Activated CD4-positive, alpha-beta T cell treated with anti-CD3 and anti-CD28 coated beads for 36 hours (primary cell): ENCODE measurements at regions not wholly inside any gene's neighbourhood (a gene's known extent, or its start where the extent isn't known, plus 50 kb on each side); places are given as distances from the start of the nearest gene placed in this dataset.
"Not testable (repeated sequence)": the region's sequence is repeated elsewhere in the genome, so short reads cannot be mapped to it uniquely, and the experiment has no call there.

Experiments used
- ATAC-seq: fragments of 200-7000 bp; cut with Tn5 transposase; one replicate; pipeline ENCODE4 v1.10.0; 2021; ENCODE audit warnings: mild to moderate bottlenecking, moderate library complexity
- CTCF ChIA-PET: fragments of 350-600 bp; sonication (Branson Sonifier 250); formaldehyde crosslinking; loops from one replicate; lab custom pipeline; 2021; ENCODE audit warnings: antibody characterized with exemption; lab: Charles Lee
- POLR2A ChIA-PET: fragments of 350-600 bp; sonication (Branson Sonifier 250); formaldehyde crosslinking; loops from one replicate; lab custom pipeline; 2021; ENCODE audit warnings: antibody characterized with exemption, inconsistent platforms; lab: Charles Lee
- DNase-seq: peaks from one replicate; pipeline ENCODE4 v3.0.0-alpha.2; 2020
- H3K27ac Mint-ChIP-seq: one replicate; pipeline ENCODE4 v1.8.0; 2021; ENCODE audit warnings: mixed read lengths
- H3K27me3 Mint-ChIP-seq: one replicate; pipeline ENCODE4 v1.8.0; 2021; ENCODE audit warnings: mixed read lengths
- H3K36me3 Mint-ChIP-seq: one replicate; pipeline ENCODE4 v1.8.0; 2021; ENCODE audit warnings: low read depth, mixed read lengths
- H3K4me1 Mint-ChIP-seq: one replicate; pipeline ENCODE4 v1.8.0; 2021; ENCODE audit warnings: mixed read lengths
- H3K4me3 Mint-ChIP-seq: one replicate; pipeline ENCODE4 v1.8.0; 2021; ENCODE audit warnings: mild to moderate bottlenecking, moderate library complexity, mixed read lengths
- H3K9me3 Mint-ChIP-seq: one replicate; pipeline ENCODE4 v1.8.0; 2021; ENCODE audit warnings: low read depth, mixed read lengths
- intact Hi-C, 2 experiments: fragments of 100-400 bp; cut with DNase I in 1 of 2; cut with micrococcal nuclease in 1 of 2; formaldehyde crosslinking; loops; one replicate each; pipeline versions ENCODE4 v1.14.2 to v1.15.1; 2022 to 2024; cut with DNase I, micrococcal nuclease

DNA sequence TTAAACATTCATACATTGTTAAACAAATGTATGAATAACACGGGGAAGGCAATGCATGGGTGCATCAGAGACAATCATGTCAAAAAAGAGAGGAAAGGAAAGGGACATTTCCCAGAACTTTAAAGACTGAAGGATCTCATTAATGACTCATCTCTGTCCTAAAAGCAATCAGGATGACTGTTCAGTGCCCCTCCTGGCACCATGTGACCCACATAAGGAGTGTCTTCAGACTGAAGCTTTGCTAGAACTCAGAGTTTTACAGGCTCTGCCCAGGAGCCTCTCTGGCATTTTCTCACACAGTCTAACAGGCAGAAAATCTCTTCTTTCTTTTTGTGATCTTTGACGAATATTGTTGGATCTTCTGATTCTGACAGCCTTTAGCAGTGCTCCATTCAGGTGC, 315.3 kb downstream of the OTUD1 start:
- ChIA-PET CTCF (no interaction called here), POLR2A (no interaction called here)
- H3K4me3 Mint-ChIP-seq, result no peak overlapping the region
- no peak for ATAC-seq
- DNase-seq, result no peak
- no peak overlapping the region for H3K27ac Mint-ChIP-seq
- no peaks in the 10 kb centered on the region for H3K36me3 Mint-ChIP-seq
- intact Hi-C loops, result no loop called here
- no peaks in the 10 kb centered on the region for H3K4me1 Mint-ChIP-seq
- no peaks in the 10 kb centered on the region for H3K9me3 Mint-ChIP-seq
- H3K27me3 Mint-ChIP-seq, result peaks cover 7% of the 10 kb centered on the region

DNA sequence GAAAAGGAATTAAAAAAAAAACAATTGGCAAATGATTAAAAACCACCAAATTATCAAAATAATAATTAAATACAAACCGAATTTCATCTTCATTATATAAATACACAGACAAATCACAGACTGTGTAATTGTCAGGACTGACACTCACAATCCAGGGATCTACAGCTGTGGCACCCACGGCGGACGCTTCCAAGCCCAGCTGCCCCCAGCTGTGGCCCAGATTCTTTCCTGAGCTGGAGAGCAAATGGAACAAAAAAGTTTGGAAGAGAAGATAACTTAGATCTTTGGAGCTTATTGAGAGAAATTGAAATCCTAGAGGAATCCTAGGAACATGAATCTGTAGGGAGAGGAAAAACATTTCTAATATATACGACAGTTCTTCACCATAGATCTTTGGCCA, 316.1 kb downstream of the OTUD1 start:
- ATAC-seq (no peak), DNase-seq (no peak)
- Mint-ChIP-seq H3K27ac (no peak overlapping the region), H3K9me3 (no peaks in the 10 kb centered on the region), H3K4me3 (no peak overlapping the region), H3K27me3 (peaks cover 7% of the 10 kb centered on the region), H3K36me3 (no peaks in the 10 kb centered on the region), H3K4me1 (no peaks in the 10 kb centered on the region)
- ChIA-PET CTCF (interaction anchor here (0.6 to 0.7 kb wide), 2 partner anchors 60 to 589 kb away, joined by 3 read pairs; no protein-coding TSS in a partner anchor), POLR2A (interaction anchor here (0.7 kb wide), 1 partner anchor 20 kb away, joined by 3 read pairs; no protein-coding TSS in a partner anchor)
- intact Hi-C loops, result no loop called here

DNA sequence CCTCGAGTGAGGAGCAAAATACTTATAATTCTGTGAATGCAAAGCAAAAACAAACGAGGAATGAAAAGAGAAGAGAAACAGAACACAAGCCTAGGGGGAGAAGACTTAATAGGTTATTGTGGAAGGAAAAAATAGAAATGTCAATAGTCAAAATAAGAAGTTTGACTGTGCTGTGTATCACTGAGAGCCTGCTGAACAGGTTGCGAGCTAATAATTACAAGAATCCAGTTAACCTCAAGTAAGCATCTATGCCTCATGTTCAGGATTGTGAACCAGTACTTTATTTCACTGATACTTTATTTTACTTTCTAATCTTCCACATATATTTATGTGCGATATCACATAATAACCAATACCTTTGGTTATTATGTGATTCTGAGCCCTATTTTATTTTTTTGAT, 316.7 kb downstream of the OTUD1 start:
- Mint-ChIP-seq H3K27me3 (peaks cover 13% of the 10 kb centered on the region), H3K9me3 (no peaks in the 10 kb centered on the region), H3K36me3 (no peaks in the 10 kb centered on the region), H3K4me1 (no peaks in the 10 kb centered on the region), H3K4me3 (no peak overlapping the region), H3K27ac (no peak overlapping the region)
- ATAC-seq (no peak), DNase-seq (no peak)
- CTCF ChIA-PET, result no interaction called here
- POLR2A ChIA-PET, result no interaction called here
- intact Hi-C loops, result no loop called here

DNA sequence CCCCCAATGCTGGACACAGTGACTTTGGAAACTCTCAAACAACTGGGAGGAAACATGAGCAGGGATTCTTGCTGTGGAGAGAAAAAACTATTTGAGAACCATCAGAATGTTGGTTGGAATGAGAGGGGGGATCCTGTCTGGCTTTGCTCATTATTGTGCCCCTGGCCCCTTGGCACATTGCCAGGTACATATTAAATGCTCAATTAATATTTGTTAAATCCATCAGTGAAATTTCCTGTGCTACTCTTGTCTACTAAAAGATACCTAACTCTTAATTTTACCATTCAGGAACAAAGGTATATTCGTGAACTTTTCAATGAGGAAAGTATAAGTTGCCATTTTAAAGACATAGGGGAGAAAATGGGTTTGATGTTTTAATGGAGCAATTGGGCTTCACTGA, 329.4 kb downstream of the OTUD1 start:
- Mint-ChIP-seq H3K9me3 (no peaks in the 10 kb centered on the region), H3K27me3 (no peaks in the 10 kb centered on the region), H3K4me3 (no peak overlapping the region), H3K27ac (no peak overlapping the region), H3K4me1 (no peaks in the 10 kb centered on the region), H3K36me3 (no peaks in the 10 kb centered on the region)
- intact Hi-C loops, result no loop called here
- CTCF ChIA-PET, result interaction anchor here (0.6 kb wide), 1 partner anchor 938 kb away, joined by 3 read pairs; no protein-coding TSS in a partner anchor
- POLR2A ChIA-PET, result no interaction called here
- no peak for DNase-seq
- ATAC-seq, result no peak

DNA sequence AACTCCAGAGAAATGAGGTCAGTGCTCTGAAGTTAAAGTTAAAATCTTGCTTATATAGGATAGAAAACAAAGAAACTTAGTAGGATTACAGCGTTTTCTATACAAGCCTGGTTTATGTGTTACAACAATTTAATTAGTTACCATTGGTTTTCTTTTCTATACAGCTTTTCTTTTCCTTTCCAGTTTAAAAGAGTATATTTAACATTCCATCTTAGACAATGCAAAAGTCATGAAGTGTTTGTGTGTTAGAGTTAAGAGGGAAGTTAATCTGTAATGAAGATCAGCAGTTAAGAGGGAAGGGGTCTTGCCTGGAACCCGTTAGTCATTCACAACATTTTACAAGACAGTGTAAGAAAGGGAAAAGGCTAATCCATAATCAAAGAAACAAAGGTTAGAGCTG, 338.3 kb downstream of the OTUD1 start:
- Mint-ChIP-seq H3K27ac (no peak overlapping the region), H3K36me3 (no peaks in the 10 kb centered on the region), H3K9me3 (no peaks in the 10 kb centered on the region), H3K4me1 (no peaks in the 10 kb centered on the region), H3K4me3 (no peak overlapping the region), H3K27me3 (no peaks in the 10 kb centered on the region)
- DNase-seq, result no peak
- ChIA-PET CTCF (no interaction called here), POLR2A (no interaction called here)
- intact Hi-C loops, result no loop called here
- no peak for ATAC-seq

DNA sequence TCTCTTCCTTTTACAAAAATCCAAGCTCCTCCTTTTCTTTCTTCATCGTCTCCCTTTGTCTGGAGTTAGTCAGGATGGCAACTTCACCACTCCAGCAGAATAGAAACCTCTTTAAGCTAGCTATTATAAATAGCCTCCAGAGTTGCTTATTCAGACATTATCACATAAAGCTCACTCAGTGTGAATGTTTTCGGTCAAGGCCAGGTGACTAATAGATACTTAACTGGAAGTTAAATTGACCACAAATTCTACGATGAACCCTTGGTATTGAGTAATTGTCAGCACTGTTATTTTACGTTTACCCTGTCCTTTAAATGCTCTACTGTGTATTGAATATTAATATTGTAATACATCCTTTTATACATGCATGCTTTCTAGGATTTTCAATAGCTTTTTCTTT, 340.4 kb downstream of the OTUD1 start:
- Mint-ChIP-seq H3K36me3 (no peaks in the 10 kb centered on the region), H3K9me3 (no peaks in the 10 kb centered on the region), H3K4me1 (no peaks in the 10 kb centered on the region), H3K4me3 (no peak overlapping the region), H3K27me3 (no peaks in the 10 kb centered on the region), H3K27ac (no peak overlapping the region)
- POLR2A ChIA-PET, result interaction anchor here (0.5 kb wide), 1 partner anchor 694 kb away, joined by 7 read pairs; no protein-coding TSS in a partner anchor
- ATAC-seq (no peak), DNase-seq (no peak)
- CTCF ChIA-PET, result interaction anchor here (0.7 to 0.8 kb wide), 2 partner anchors 10 to 811 kb away, joined by 3 read pairs; no protein-coding TSS in a partner anchor
- intact Hi-C loops, result no loop called here

DNA sequence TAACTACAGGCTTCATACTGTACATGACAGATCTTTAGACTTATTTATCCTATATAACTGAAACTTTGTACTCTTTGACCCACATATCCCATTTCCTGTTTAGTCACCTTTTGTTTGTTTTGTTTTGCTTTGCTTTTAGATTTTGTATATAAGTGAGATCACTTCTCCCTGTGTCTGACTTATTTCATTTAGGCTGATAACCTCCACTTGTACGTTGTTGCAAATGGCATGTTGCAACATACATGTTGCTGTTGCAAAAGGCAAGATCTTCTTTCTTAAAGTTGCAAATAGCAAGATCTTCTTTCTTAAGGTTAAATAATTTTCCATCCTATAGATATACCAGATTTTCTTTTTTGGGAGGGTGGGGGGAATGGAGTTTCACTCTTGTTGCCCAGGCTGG, 341.5 kb downstream of the OTUD1 start:
- Mint-ChIP-seq H3K27me3 (no peaks in the 10 kb centered on the region), H3K4me3 (no peak overlapping the region), H3K9me3 (no peaks in the 10 kb centered on the region), H3K4me1 (no peaks in the 10 kb centered on the region), H3K36me3 (no peaks in the 10 kb centered on the region), H3K27ac (no peak overlapping the region)
- intact Hi-C loops, result no loop called here
- ChIA-PET POLR2A (no interaction called here), CTCF (no interaction called here)
- DNase-seq (no peak), ATAC-seq (no peak)

DNA sequence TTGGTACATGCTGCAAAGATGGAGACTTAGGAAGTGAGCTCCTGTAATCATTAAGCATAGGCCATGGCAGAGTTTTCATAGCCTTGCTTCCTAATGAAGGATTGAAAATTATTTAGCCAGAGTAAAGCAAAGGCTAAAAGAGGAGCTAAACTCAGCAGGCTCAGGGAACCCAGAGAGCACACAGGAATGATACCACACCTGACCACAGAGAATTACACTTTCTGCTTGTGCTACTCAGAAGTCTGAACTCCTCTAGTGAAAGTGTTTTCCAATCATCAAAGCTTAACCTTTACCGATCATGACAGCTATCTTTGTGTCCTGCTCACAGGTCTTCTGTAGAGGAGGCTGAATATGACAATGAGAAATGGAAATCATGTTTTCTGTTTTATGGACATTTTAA, 347.7 kb downstream of the OTUD1 start:
- intact Hi-C loops, result no loop called here
- Mint-ChIP-seq H3K27me3 (peaks cover 7% of the 10 kb centered on the region), H3K9me3 (no peaks in the 10 kb centered on the region), H3K4me1 (no peaks in the 10 kb centered on the region), H3K4me3 (no peak overlapping the region), H3K27ac (no peak overlapping the region), H3K36me3 (no peaks in the 10 kb centered on the region)
- ATAC-seq, result no peak
- POLR2A ChIA-PET, result no interaction called here
- no peak for DNase-seq
- CTCF ChIA-PET, result no interaction called here

DNA sequence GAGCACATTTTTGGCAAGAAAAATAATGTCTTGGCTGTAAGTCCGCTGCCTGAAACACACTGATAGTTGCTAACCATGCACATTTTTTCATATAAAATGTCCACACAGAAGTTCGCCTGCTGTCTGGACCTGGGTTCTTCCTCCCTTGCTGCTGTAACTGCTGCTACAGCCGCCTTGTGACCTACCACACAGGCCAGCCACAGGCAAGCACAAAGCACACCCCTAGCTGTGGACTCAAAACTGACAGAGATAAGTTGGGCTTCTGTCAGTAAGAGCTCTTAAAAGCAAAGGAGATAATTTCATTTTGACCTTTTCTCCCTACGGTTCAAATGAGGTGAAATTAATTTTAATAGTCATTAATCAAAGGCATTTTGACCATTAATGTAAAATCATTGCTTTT, 354.7 kb downstream of the OTUD1 start:
- POLR2A ChIA-PET, result no interaction called here
- Mint-ChIP-seq H3K4me3 (no peak overlapping the region), H3K27me3 (no peaks in the 10 kb centered on the region), H3K4me1 (no peaks in the 10 kb centered on the region), H3K27ac (no peak overlapping the region), H3K9me3 (no peaks in the 10 kb centered on the region), H3K36me3 (no peaks in the 10 kb centered on the region)
- intact Hi-C loops, result no loop called here
- ATAC-seq, result no peak
- DNase-seq, result no peak
- CTCF ChIA-PET, result no interaction called here

DNA sequence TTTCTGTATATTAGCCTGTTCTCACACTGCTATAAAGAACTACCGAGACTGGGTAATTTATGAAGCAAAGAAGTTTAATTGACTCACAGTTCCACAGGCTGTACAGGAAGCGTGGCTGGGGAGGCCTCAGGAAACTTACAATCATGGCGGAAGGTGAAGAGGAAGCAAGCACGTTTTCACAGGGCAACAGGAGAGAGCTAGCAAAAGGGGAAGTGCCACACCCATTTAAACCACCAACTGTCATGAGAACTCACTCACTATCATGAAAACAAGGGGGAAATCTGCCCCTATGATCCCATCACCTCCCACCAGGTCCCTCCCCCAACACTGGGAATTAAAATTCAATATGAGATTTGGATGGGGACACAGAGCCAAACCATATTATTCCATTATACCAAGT, 358.6 kb downstream of the OTUD1 start:
- H3K4me3 Mint-ChIP-seq, CTCF ChIA-PET, H3K27me3 Mint-ChIP-seq, ATAC-seq, H3K9me3 Mint-ChIP-seq, H3K36me3 Mint-ChIP-seq, DNase-seq, H3K4me1 Mint-ChIP-seq, POLR2A ChIA-PET, H3K27ac Mint-ChIP-seq, intact Hi-C loops: not testable (repeated sequence)

DNA sequence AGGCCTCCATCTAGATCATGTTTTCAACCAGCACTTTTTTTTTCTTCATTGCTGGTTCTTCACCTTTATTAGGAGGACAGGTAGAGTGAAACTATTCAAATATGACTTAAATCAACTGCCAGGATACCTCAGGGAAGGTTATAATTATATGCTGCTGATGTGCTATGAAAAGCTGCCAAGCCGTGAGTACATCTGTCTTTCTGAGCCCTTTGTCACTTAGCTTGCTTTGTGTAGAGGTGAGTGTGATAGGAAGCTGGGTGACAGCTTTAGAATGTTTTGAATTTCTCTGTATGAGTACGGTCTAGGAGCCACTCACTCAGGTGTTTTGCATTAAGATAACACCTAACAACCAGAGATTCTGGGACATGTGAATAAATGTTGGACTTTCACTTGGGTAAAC, 365.2 kb downstream of the OTUD1 start:
- POLR2A ChIA-PET, result no interaction called here
- Mint-ChIP-seq H3K27me3 (no peaks in the 10 kb centered on the region), H3K4me3 (no peak overlapping the region), H3K9me3 (no peaks in the 10 kb centered on the region), H3K27ac (no peak overlapping the region), H3K36me3 (no peaks in the 10 kb centered on the region), H3K4me1 (no peaks in the 10 kb centered on the region)
- ATAC-seq (no peak), DNase-seq (no peak)
- CTCF ChIA-PET, result no interaction called here
- intact Hi-C loops, result no loop called here

DNA sequence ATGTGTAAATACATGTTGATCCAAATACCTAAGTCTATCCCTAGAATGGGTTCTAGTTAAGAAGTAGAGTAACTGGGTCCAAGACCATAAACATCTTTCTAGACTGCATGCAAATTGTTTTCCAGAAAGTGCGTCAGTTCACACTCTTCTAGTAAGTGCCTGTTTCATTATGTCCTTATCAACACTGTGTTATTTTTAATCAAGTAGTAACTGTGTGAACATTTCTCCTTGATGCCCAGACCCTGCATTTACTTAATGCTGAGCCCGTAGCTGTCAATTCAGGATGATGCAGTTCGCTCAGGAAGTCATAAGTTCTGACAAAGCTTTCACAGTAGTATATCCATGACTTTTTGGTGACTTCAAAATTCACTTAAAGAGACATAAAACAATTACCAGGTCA, 374.8 kb downstream of the OTUD1 start:
- ATAC-seq (no peak), DNase-seq (no peak)
- Mint-ChIP-seq H3K27ac (no peak overlapping the region), H3K36me3 (no peaks in the 10 kb centered on the region), H3K4me1 (no peaks in the 10 kb centered on the region), H3K4me3 (no peak overlapping the region), H3K27me3 (no peaks in the 10 kb centered on the region), H3K9me3 (no peaks in the 10 kb centered on the region)
- ChIA-PET POLR2A (no interaction called here), CTCF (no interaction called here)
- intact Hi-C loops, result no loop called here

DNA sequence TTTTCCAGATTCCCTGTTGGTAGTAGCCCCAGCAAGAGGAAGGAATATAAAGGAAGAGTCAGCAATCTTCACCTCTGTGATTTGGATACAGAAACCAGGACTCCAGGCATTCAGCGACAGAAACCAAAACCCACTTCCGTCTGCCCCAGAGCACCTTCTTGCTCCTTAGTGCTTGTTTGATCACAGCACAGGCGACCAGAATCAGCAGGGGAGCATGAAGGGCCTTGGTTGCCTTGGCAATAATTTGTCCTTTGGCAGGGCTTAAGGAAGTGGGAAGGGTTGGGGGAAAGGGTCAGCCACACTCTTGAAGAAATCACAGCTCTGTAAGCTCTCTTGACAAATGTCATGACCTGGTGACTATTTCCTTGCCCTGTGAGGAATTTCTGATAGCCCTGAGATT, 379.6 kb downstream of the OTUD1 start:
- no peak overlapping the region for H3K4me3 Mint-ChIP-seq

More for the DNA sequence above, 379.6 kb downstream of the OTUD1 start:
- no peak for DNase-seq
- H3K27ac Mint-ChIP-seq, result no peak overlapping the region
- no peaks in the 10 kb centered on the region for H3K9me3 Mint-ChIP-seq
- ATAC-seq, result no peak
- no peaks in the 10 kb centered on the region for H3K4me1 Mint-ChIP-seq
- intact Hi-C loops, result no loop called here
- ChIA-PET CTCF (no interaction called here), POLR2A (no interaction called here)
- H3K36me3 Mint-ChIP-seq, result no peaks in the 10 kb centered on the region
- no peaks in the 10 kb centered on the region for H3K27me3 Mint-ChIP-seq
